Fibroblast of the aortic adventitia (primary cell): ENCODE measurements at regions not wholly inside any gene's neighbourhood (a gene's known extent, or its start where the extent isn't known, plus 50 kb on each side); places are given as distances from the start of the nearest gene placed in this dataset.
"Not testable (repeated sequence)": the region's sequence is repeated elsewhere in the genome, so short reads cannot be mapped to it uniquely, and the experiment has no call there.

Experiments
- DNase-seq: peaks from one replicate; pipeline ENCODE4 v3.0.0-alpha.2; 2010; ENCODE audit warnings: low read depth
- H3K4me3 ChIP-seq: 2 replicates; pipeline ENCODE4 v1.5.1; 2011; ENCODE audit warnings: low read depth, mild to moderate bottlenecking, control low read depth, low read length, moderate library complexity
- CTCF ChIP-seq: IDR thresholded peaks from 2 replicates; pipeline ENCODE4 v1.5.1; 2011; ENCODE audit warnings: mild to moderate bottlenecking, low read length, control low read depth, inconsistent platforms; ENCODE audit not compliant: insufficient read depth

GRCh38 chr1:214740471-214740870, 137.5 kb downstream of the CENPF start:
- no peak overlapping the region for H3K4me3 ChIP-seq
- no peak for DNase-seq
- no peak for TF ChIP-seq CTCF

- TF ChIP-seq CTCF = no peak
- no peak overlapping the region for H3K4me3 ChIP-seq
- DNase-seq = no peak
Observed at GRCh38 chr1:214747050-214747635, 144.1 kb downstream of the CENPF start.

GRCh38 chr1:214753236-214753852, 150.3 kb downstream of the CENPF start:
- TF ChIP-seq CTCF = no peak
- H3K4me3 ChIP-seq = no peak overlapping the region
- no peak for DNase-seq

GRCh38 chr1:214761030-214761429, 158.0 kb downstream of the CENPF start:
- H3K4me3 ChIP-seq = no peak overlapping the region
- TF ChIP-seq CTCF = no peak
- no peak for DNase-seq

GRCh38 chr1:214762902-214763301, 159.9 kb downstream of the CENPF start:
- TF ChIP-seq CTCF = no peak
- H3K4me3 ChIP-seq = no peak overlapping the region
- no peak for DNase-seq

- H3K4me3 ChIP-seq = no peak overlapping the region
- DNase-seq = no peak
- no peak for TF ChIP-seq CTCF
Observed at GRCh38 chr1:214764502-214764901, 161.5 kb downstream of the CENPF start.

- no peak for DNase-seq
- no peak for TF ChIP-seq CTCF
- H3K4me3 ChIP-seq = no peak overlapping the region
Observed at GRCh38 chr1:214767221-214767620, 164.2 kb downstream of the CENPF start.

GRCh38 chr1:214769666-214770065, 166.7 kb downstream of the CENPF start:
- DNase-seq = not testable (repeated sequence)

More at GRCh38 chr1:214769666-214770065, 166.7 kb downstream of the CENPF start:
- not testable (repeated sequence) for H3K4me3 ChIP-seq
